H1 (cell line): ENCODE measurements at regions not wholly inside any gene's neighbourhood (a gene's known extent, or its start where the extent isn't known, plus 50 kb on each side); places are given as distances from the start of the nearest gene placed in this dataset.
"Not testable (repeated sequence)": the region's sequence is repeated elsewhere in the genome, so short reads cannot be mapped to it uniquely, and the experiment has no call there.

Source experiments
- CTCF ChIA-PET: fragments of 300-600 bp; sonication (Branson Sonifier 250); formaldehyde crosslinking; loops from one replicate; lab custom pipeline; 2021; ENCODE audit not compliant: partially characterized antibody; lab: Charles Lee
- POLR2A ChIA-PET: fragments of 300-600 bp; sonication (Branson Sonifier 250); formaldehyde crosslinking; loops from one replicate; lab custom pipeline; 2021; ENCODE audit warnings: inconsistent platforms; ENCODE audit not compliant: partially characterized antibody; lab: Charles Lee
- DNase-seq, 2 experiments: peaks; one replicate each; pipeline versions ENCODE4 v3.0.0 to v3.0.0-alpha.2; 2010 to 2022; ENCODE audit warnings: low spot score in 2 of 2, low read depth in 1 of 2, mixed read lengths in 1 of 2
- FAIRE-seq: peaks from 2 replicates; lab custom pipeline; 2011; peaks lifted over from hg19 to GRCh38; lab: Jason Lieb, UNC
- H2AFZ ChIP-seq: 2 replicates; pipeline ENCODE4 v1.8.1; 2012; ENCODE audit warnings: low read length, inconsistent platforms
- H2AK5ac ChIP-seq: 2 replicates; pipeline ENCODE4 v1.6.1; 2013; ENCODE audit warnings: low read depth, low read length
- H2BK120ac ChIP-seq: replicated peaks from 2 replicates; pipeline ENCODE3; 2013; ENCODE audit warnings: low read depth, low read length, inconsistent platforms
- H2BK12ac ChIP-seq: 2 replicates; pipeline ENCODE4 v1.6.1; 2013; ENCODE audit warnings: low read depth, low read length
- H2BK15ac ChIP-seq: 2 replicates; pipeline ENCODE4 v1.6.1; 2013; ENCODE audit warnings: low read length
- H2BK20ac ChIP-seq: 2 replicates; pipeline ENCODE4 v1.6.1; 2013; ENCODE audit warnings: low read length
- H2BK5ac ChIP-seq: 2 replicates; pipeline ENCODE4 v1.6.1; 2013; ENCODE audit warnings: low read depth, low read length
- H3K14ac ChIP-seq: 2 replicates; pipeline ENCODE4 v1.6.1; 2013; ENCODE audit warnings: inconsistent platforms; ENCODE audit not compliant: insufficient read length
- H3K18ac ChIP-seq: 2 replicates; pipeline ENCODE4 v1.6.1; 2013; ENCODE audit warnings: low read length; ENCODE audit errors: extremely low read depth
- H3K23ac ChIP-seq: 2 replicates; pipeline ENCODE4 v1.6.1; 2013; ENCODE audit warnings: inconsistent platforms; ENCODE audit not compliant: insufficient read length
- H3K23me2 ChIP-seq: 2 replicates; pipeline ENCODE4 v1.6.1; 2013; ENCODE audit warnings: low read depth, low read length
- H3K27ac ChIP-seq: 2 replicates; pipeline ENCODE4 v1.6.1; 2011; ENCODE audit warnings: low read depth, low read length, inconsistent platforms
- H3K27me3 ChIP-seq, 4 experiments: replicated peaks in 1 of 4; 1 replicate in 1 of 4; 2 replicates in 3 of 4; pipeline versions ENCODE4 v1.6.1 to v1.8.1; 2011 to 2013; ENCODE audit warnings: low read length in 3 of 4, mild to moderate bottlenecking in 3 of 4, inconsistent platforms in 2 of 4, mixed read lengths in 2 of 4, moderate library complexity in 1 of 4; ENCODE audit not compliant: control insufficient read depth in 3 of 4, insufficient read depth in 3 of 4; ENCODE audit errors: extremely low read depth in 1 of 4
- H3K36me3 ChIP-seq, 4 experiments: 2 replicates each; pipeline versions ENCODE4 v1.6.1 to v1.8.1; 2011 to 2013; ENCODE audit warnings: mild to moderate bottlenecking in 4 of 4, low read length in 3 of 4, moderate library complexity in 2 of 4, control low read depth in 1 of 4, inconsistent platforms in 1 of 4; ENCODE audit not compliant: insufficient read depth in 4 of 4, control insufficient read depth in 2 of 4
- H3K4ac ChIP-seq: replicated peaks from 2 replicates; pipeline ENCODE3; 2013; ENCODE audit warnings: low read length, low read depth, mixed read lengths, inconsistent platforms; ENCODE audit not compliant: insufficient read length
- H3K4me1 ChIP-seq, 4 experiments: replicated peaks in 1 of 4; 1 replicate in 1 of 4; 2 replicates in 3 of 4; pipeline versions ENCODE4 v1.6.1 to v1.8.1; 2011 to 2013; ENCODE audit warnings: low read length in 3 of 4, inconsistent platforms in 2 of 4, mixed read lengths in 1 of 4; ENCODE audit not compliant: insufficient read depth in 4 of 4, control insufficient read depth in 3 of 4
- H3K4me2 ChIP-seq, 2 experiments: 2 replicates each; pipeline versions ENCODE4 v1.6.1 to v1.8.1; 2011 to 2013; ENCODE audit warnings: low read depth in 2 of 2, low read length in 2 of 2, control low read depth in 1 of 2, inconsistent platforms in 1 of 2, mild to moderate bottlenecking in 1 of 2; ENCODE audit not compliant: insufficient read depth in 1 of 2
- H3K4me3 ChIP-seq, 4 experiments: fragments of 200-600, 300-600 bp in 1 of 4; sonication (generic), shearing (Covaris generic), sonication (Bioruptor Twin) in 1 of 4; 2 replicates each; pipeline versions ENCODE4 v1.5.1 to v1.8.1; 2011 to 2016; ENCODE audit warnings: low read length in 4 of 4, low read depth in 3 of 4, control low read depth in 2 of 4, inconsistent platforms in 2 of 4, mild to moderate bottlenecking in 2 of 4, mixed read lengths in 1 of 4, moderate library complexity in 1 of 4; ENCODE audit not compliant: insufficient read depth in 2 of 4; ENCODE audit errors: extremely low read depth in 1 of 4
- H3K56ac ChIP-seq: replicated peaks from 2 replicates; pipeline ENCODE3; 2013; ENCODE audit warnings: low read depth, mild to moderate bottlenecking, mixed read lengths, low read length, inconsistent platforms; ENCODE audit not compliant: insufficient read length
- H3K79me1 ChIP-seq: 2 replicates; pipeline ENCODE4 v1.6.1; 2013; ENCODE audit warnings: low read depth, low read length, control low read depth
- H3K79me2 ChIP-seq, 2 experiments: 2 replicates each; pipeline versions ENCODE4 v1.6.1 to v1.8.1; 2012 to 2013; ENCODE audit warnings: low read length in 2 of 2, mild to moderate bottlenecking in 2 of 2, inconsistent platforms in 1 of 2; ENCODE audit not compliant: insufficient read depth in 2 of 2, control insufficient read depth in 1 of 2
- H3K9ac ChIP-seq, 4 experiments: replicated peaks in 1 of 4; 1 replicate in 1 of 4; 2 replicates in 3 of 4; pipeline versions ENCODE4 v1.6.1 to v1.8.1; 2011 to 2013; ENCODE audit warnings: low read depth in 3 of 4, low read length in 3 of 4, control low read depth in 2 of 4, mild to moderate bottlenecking in 2 of 4, moderate library complexity in 2 of 4, inconsistent platforms in 1 of 4; ENCODE audit errors: extremely low read depth in 1 of 4
- H3K9me3 ChIP-seq, 2 experiments: 2 replicates each; pipeline versions ENCODE4 v1.6.1 to v1.8.1; 2012 to 2013; ENCODE audit warnings: mild to moderate bottlenecking in 2 of 2, moderate library complexity in 2 of 2, control low read depth in 1 of 2, inconsistent platforms in 1 of 2, low read depth in 1 of 2, low read length in 1 of 2, mixed read lengths in 1 of 2; ENCODE audit not compliant: insufficient read depth in 2 of 2
- H4K20me1 ChIP-seq, 2 experiments: replicated peaks in 1 of 2; 2 replicates each; pipeline versions ENCODE3 to v1.8.1; 2011 to 2013; ENCODE audit warnings: inconsistent platforms in 2 of 2, low read length in 2 of 2, mild to moderate bottlenecking in 1 of 2; ENCODE audit not compliant: insufficient read depth in 2 of 2, control insufficient read depth in 1 of 2
- H4K5ac ChIP-seq: 2 replicates; pipeline ENCODE4 v1.6.1; 2013; ENCODE audit warnings: low read length, low read depth, mixed read lengths, inconsistent platforms; ENCODE audit not compliant: insufficient read length
- H4K8ac ChIP-seq: 2 replicates; pipeline ENCODE4 v1.8.0; 2013; ENCODE audit warnings: mild to moderate bottlenecking, moderate library complexity, low read length, inconsistent platforms; ENCODE audit not compliant: insufficient read depth; ENCODE audit errors: extremely low read depth
- H4K91ac ChIP-seq: replicated peaks from 2 replicates; pipeline ENCODE3; 2013; ENCODE audit warnings: low read length, mixed read lengths, inconsistent platforms; ENCODE audit not compliant: insufficient read length
- WGBS, 2 experiments: shearing (Covaris generic) in 1 of 2; methylation state at CpG; one replicate each; pipeline versions ENCODE4 v1.1.6 to v1.1.7; 2013 to 2015; ENCODE audit warnings: low lambda C conversion rate in 2 of 2, mixed read lengths in 2 of 2, inconsistent platforms in 1 of 2, low coverage in 1 of 2, missing lambda C conversion rate in 1 of 2; ENCODE audit not compliant: insufficient replicate concordance in 2 of 2, insufficient coverage in 1 of 2, insufficient read length in 1 of 2; ENCODE audit errors: extremely low coverage in 1 of 2, missing lambda C conversion rate in 1 of 2; 5-methylcytosine and 5-hydroxymethylcytosine counted together

DNA sequence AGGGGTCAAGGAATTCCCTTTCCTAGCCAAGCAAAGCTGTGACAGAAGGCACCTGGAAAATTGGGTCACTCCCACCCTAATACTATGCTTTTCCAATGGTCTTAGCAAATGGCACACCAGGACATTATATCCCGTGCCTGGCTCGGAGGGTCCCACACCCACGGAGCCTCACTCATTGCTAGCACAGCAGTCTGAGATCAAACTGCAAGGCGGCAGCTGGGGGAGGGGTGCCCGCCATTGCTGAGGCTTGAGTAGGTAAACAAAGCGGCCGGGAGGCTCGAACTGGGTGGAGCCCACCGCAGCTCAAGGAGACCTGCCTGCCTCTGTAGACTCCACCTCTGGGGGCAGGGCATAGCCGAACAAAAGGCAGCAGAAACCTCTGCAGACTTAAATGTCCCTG, 429.9 kb downstream of the NPIPA8 start:
- H3K4me3 ChIP-seq, H3K23me2 ChIP-seq, H4K5ac ChIP-seq, H2BK20ac ChIP-seq, H3K79me1 ChIP-seq, FAIRE-seq, H3K18ac ChIP-seq, DNase-seq, H3K27ac ChIP-seq, H2BK120ac ChIP-seq, H3K23ac ChIP-seq, H2BK12ac ChIP-seq, H4K8ac ChIP-seq, CTCF ChIA-PET, H4K20me1 ChIP-seq, H3K36me3 ChIP-seq, H3K56ac ChIP-seq, H4K91ac ChIP-seq, H2BK15ac ChIP-seq, H3K79me2 ChIP-seq, H3K9ac ChIP-seq, H2AFZ ChIP-seq, H3K4me1 ChIP-seq, H2BK5ac ChIP-seq, H2AK5ac ChIP-seq, H3K4me2 ChIP-seq, H3K14ac ChIP-seq, H3K27me3 ChIP-seq, H3K4ac ChIP-seq, POLR2A ChIA-PET: not testable (repeated sequence)
- WGBS, 2 experiments, result 94% methylated on average over 10 of the region's 10 CpGs; no CpG with 5 or more reads in 1 of the 2 experiments
- peaks cover 12 to 18% of the 10 kb centered on the region in 2 experiments; a peak in 2 of 4 replicates for H3K9me3 ChIP-seq
